HepG2 (cell line): ENCODE measurements at regions not wholly inside any gene's neighbourhood (a gene's known extent, or its start where the extent isn't known, plus 50 kb on each side); places are given as distances from the start of the nearest gene placed in this dataset.

Experiments used
- ATAC-seq: fragments of 200-7000 bp; cut with Tn5 transposase; 3 replicates; pipeline ENCODE4 v1.9.1; 2020; ENCODE audit warnings: mild to moderate bottlenecking, moderate library complexity
- BruUV-seq: library from RNA; stranded (reverse); fragments of 400-500 nt; replicated peaks from 2 replicates; lab custom pipeline; 2021; lab: Mats Ljungman, UMichigan
- CTCF ChIA-PET: fragments of 300-600 bp; formaldehyde crosslinking; extraction: SDS; loops from one replicate; lab custom pipeline; 2021; ENCODE audit warnings: low total read pairs, inconsistent platforms, low intra/inter-chr PET ratio; lab: Yijun Ruan, JAX
- POLR2A ChIA-PET: fragments of 350-600 bp; sonication (Branson Sonifier 250); formaldehyde crosslinking; loops from one replicate; lab custom pipeline; 2020; ENCODE audit warnings: antibody characterized with exemption, inconsistent platforms; lab: Yijun Ruan, JAX
- DNase-seq: peaks from one replicate; pipeline ENCODE4 v3.0.0-alpha.2; 2015; ENCODE audit warnings: low spot score
- FAIRE-seq: peaks from 3 replicates; lab custom pipeline; 2011; peaks lifted over from hg19 to GRCh38; lab: Jason Lieb, UNC
- H2AFZ ChIP-seq: one replicate; pipeline ENCODE4 v1.6.1; 2011; ENCODE audit warnings: low read length, inconsistent platforms
- H3K27ac ChIP-seq: fragments of 300-600 bp; 3 replicates; pipeline ENCODE4 v1.8.0; 2011; ENCODE audit warnings: mixed run types, mild to moderate bottlenecking, mixed read lengths, low read length, inconsistent platforms; ENCODE audit not compliant: insufficient read depth; ENCODE audit errors: extremely low read length
- H3K27me3 ChIP-seq, 2 experiments: fragments of 200-600 bp in 1 of 2; 2 replicates in 1 of 2; 3 replicates in 1 of 2; pipeline versions ENCODE4 v1.6.0 to v1.8.0; 2011; ENCODE audit warnings: low read length in 2 of 2, mild to moderate bottlenecking in 2 of 2, moderate library complexity in 2 of 2, inconsistent platforms in 1 of 2; ENCODE audit not compliant: insufficient read depth in 2 of 2, control insufficient read depth in 1 of 2
- H3K36me3 ChIP-seq, 2 experiments: fragments of 200-600 bp in 1 of 2; replicated peaks in 1 of 2; 2 replicates in 1 of 2; 3 replicates in 1 of 2; pipeline versions ENCODE4 v1.5.1 to v1.8.0; 2011; ENCODE audit warnings: low read length in 2 of 2, inconsistent platforms in 1 of 2; ENCODE audit not compliant: insufficient read depth in 2 of 2, control insufficient read depth in 1 of 2
- H3K4me1 ChIP-seq: 2 replicates; pipeline ENCODE4 v1.5.1; 2012; ENCODE audit warnings: low read length, inconsistent platforms; ENCODE audit not compliant: insufficient read depth
- H3K4me2 ChIP-seq: 2 replicates; pipeline ENCODE4 v1.6.0; 2011; ENCODE audit warnings: low read depth, low read length, inconsistent platforms
- H3K4me3 ChIP-seq, 3 experiments: fragments of 200-600 bp in 1 of 3; sonication (generic), shearing (Covaris generic) in 1 of 3; replicated peaks in 1 of 3; 2 replicates each; pipeline ENCODE4 v1.5.1; 2011 to 2016; ENCODE audit warnings: low read length in 3 of 3, inconsistent platforms in 2 of 3, low read depth in 2 of 3, mild to moderate bottlenecking in 2 of 3, control low read depth in 1 of 3, mixed read lengths in 1 of 3; ENCODE audit not compliant: insufficient read depth in 1 of 3
- H3K79me2 ChIP-seq: one replicate; pipeline ENCODE4 v1.6.1; 2011; ENCODE audit warnings: low read length, inconsistent platforms; ENCODE audit not compliant: insufficient read depth
- H3K9ac ChIP-seq: 2 replicates; pipeline ENCODE4 v1.6.0; 2011; ENCODE audit warnings: mild to moderate bottlenecking, low read depth, low read length, inconsistent platforms; ENCODE audit not compliant: insufficient read depth
- H3K9me3 ChIP-seq: 2 replicates; pipeline ENCODE4 v1.5.1; 2012; ENCODE audit warnings: mild to moderate bottlenecking, low read length
- H4K20me1 ChIP-seq: 2 replicates; pipeline ENCODE4 v1.6.0; 2011; ENCODE audit warnings: inconsistent platforms, mild to moderate bottlenecking, low read length, moderate library complexity; ENCODE audit not compliant: insufficient read depth
- LBX2 ChIP-seq: sonication (generic); formaldehyde crosslinking; IDR thresholded peaks from 2 replicates; pipeline ENCODE4 v1.5.0; 2020; ENCODE audit warnings: missing genetic modification reagents, mild to moderate bottlenecking, borderline replicate concordance
- MATR3 ChIP-seq: sonication (generic); formaldehyde crosslinking; IDR thresholded peaks from 2 replicates; pipeline ENCODE4 v1.4.0; 2020; ENCODE audit warnings: missing genetic modification reagents
- MEIS2 ChIP-seq: sonication (generic); formaldehyde crosslinking; IDR thresholded peaks from 2 replicates; pipeline ENCODE4 v1.9.0; 2021; ENCODE audit warnings: mild to moderate bottlenecking, missing genetic modification reagents
- MXD4 ChIP-seq: IDR thresholded peaks from 2 replicates; pipeline ENCODE4 v1.6.1; 2016; ENCODE audit warnings: mild to moderate bottlenecking, missing biosample characterization, missing genetic modification reagents
- MYNN ChIP-seq: sonication (generic); formaldehyde crosslinking; IDR thresholded peaks from 2 replicates; pipeline ENCODE4 v1.4.0; 2020; ENCODE audit warnings: mild to moderate bottlenecking, low read depth, missing genetic modification reagents
- NBN ChIP-seq: fragments of 450-650 bp; conservative IDR thresholded peaks from 2 replicates; pipeline ENCODE4 v1.6.1; 2017
- PRMT3 ChIP-seq: sonication (generic); formaldehyde crosslinking; IDR thresholded peaks from 2 replicates; pipeline ENCODE4 v1.8.1; 2022; ENCODE audit warnings: low read depth, mild to moderate bottlenecking, moderate library complexity, missing genetic modification reagents, borderline replicate concordance
- SKI ChIP-seq: fragments of 450-650 bp; IDR thresholded peaks from one replicate; pipeline ENCODE4 v1.6.1; 2018; ENCODE audit warnings: mild to moderate bottlenecking; ENCODE audit not compliant: partially characterized antibody
- SP2 ChIP-seq: sonication (generic); formaldehyde crosslinking; IDR thresholded peaks from 2 replicates; pipeline ENCODE4 v1.5.1; 2020; ENCODE audit warnings: mild to moderate bottlenecking, missing genetic modification reagents
- SPEN ChIP-seq: sonication (generic); formaldehyde crosslinking; IDR thresholded peaks from 2 replicates; pipeline ENCODE4 v1.5.1; 2020; ENCODE audit warnings: low read depth, mild to moderate bottlenecking, missing genetic modification reagents
- TFDP1 ChIP-seq: IDR thresholded peaks from 2 replicates; pipeline ENCODE4 v1.6.1; 2016; ENCODE audit warnings: missing compliant biosample characterization, missing genetic modification reagents, borderline replicate concordance
- ZBTB42 ChIP-seq: sonication (generic); formaldehyde crosslinking; IDR thresholded peaks from 2 replicates; pipeline ENCODE4 v1.5.0; 2020; ENCODE audit warnings: mild to moderate bottlenecking, missing genetic modification reagents
- ZFP1 ChIP-seq: IDR thresholded peaks from 2 replicates; pipeline ENCODE4 v1.6.1; 2016
- ZFP90 ChIP-seq: sonication (generic); formaldehyde crosslinking; IDR thresholded peaks from 2 replicates; pipeline ENCODE4 v1.8.0; 2022; ENCODE audit warnings: missing genetic modification reagents, mild to moderate bottlenecking, inconsistent platforms, borderline replicate concordance
- ZNF10 ChIP-seq: sonication (generic); formaldehyde crosslinking; IDR thresholded peaks from 2 replicates; pipeline ENCODE4 v1.4.0; 2020; ENCODE audit warnings: mild to moderate bottlenecking, low read depth, missing genetic modification reagents, borderline replicate concordance
- ZNF17 ChIP-seq: sonication (generic); formaldehyde crosslinking; IDR thresholded peaks from 2 replicates; pipeline ENCODE4 v1.5.0; 2020; ENCODE audit warnings: mild to moderate bottlenecking, missing genetic modification reagents
- ZNF446 ChIP-seq: sonication (generic); formaldehyde crosslinking; IDR thresholded peaks from 2 replicates; pipeline ENCODE4 v1.5.0; 2020; ENCODE audit warnings: mild to moderate bottlenecking, missing genetic modification reagents
- ZNF484 ChIP-seq: sonication (generic); formaldehyde crosslinking; IDR thresholded peaks from 2 replicates; pipeline ENCODE4 v1.5.1; 2020; ENCODE audit warnings: mild to moderate bottlenecking, low read depth, missing genetic modification reagents, borderline replicate concordance
- ZNF605 ChIP-seq: sonication (generic); formaldehyde crosslinking; IDR thresholded peaks from 2 replicates; pipeline ENCODE4 v1.8.0; 2022; ENCODE audit warnings: mild to moderate bottlenecking, missing genetic modification reagents
- ZNF691 ChIP-seq: sonication (generic); formaldehyde crosslinking; IDR thresholded peaks from 2 replicates; pipeline ENCODE4 v1.4.0; 2020; ENCODE audit warnings: missing genetic modification reagents, low read depth, mild to moderate bottlenecking, borderline replicate concordance
- ZNF841 ChIP-seq: sonication (generic); formaldehyde crosslinking; IDR thresholded peaks from 2 replicates; pipeline ENCODE4 v1.8.1; 2023; ENCODE audit warnings: missing genetic modification reagents, borderline replicate concordance
- WGBS: methylation state at CpG from one replicate; pipeline ENCODE4 v1.1.6; 2017; ENCODE audit warnings: low lambda C conversion rate; 5-methylcytosine and 5-hydroxymethylcytosine counted together
- in situ Hi-C: cut with HindIII; loops from 2 replicates; pipeline ENCODE4 v1.10.0; 2017; ENCODE audit warnings: low pct_unique_long_range_greater_than_20kb; ENCODE audit not compliant: extremely low pct_ligation_motif_present
- intact Hi-C: fragments of 100-400 bp; cut with micrococcal nuclease; formaldehyde crosslinking; loops from one replicate; pipeline ENCODE4 v1.10.0; 2022; ENCODE audit not compliant: unreplicated experiment

GRCh38 chr14:85061256-85061655, 468.7 kb upstream of the FLRT2 start:
- Histone ChIP-seq H2AFZ (no peak overlapping the region), H3K4me3 (no peak overlapping the region), H3K4me2 (no peak overlapping the region), H3K9me3 (peaks cover 83% of the 10 kb centered on the region), H3K9ac (no peak overlapping the region), H3K27ac (no peak overlapping the region), H3K79me2 (no peaks in the 10 kb centered on the region), H3K27me3 (no peaks in the 10 kb centered on the region), H3K4me1 (no peaks in the 10 kb centered on the region), H3K36me3 (no peaks in the 10 kb centered on the region), H4K20me1 (no peaks in the 10 kb centered on the region)
- CTCF ChIA-PET: no interaction called here
- no TSS peak for BruUV-seq
- POLR2A ChIA-PET: no interaction called here
- 62% methylated on average over 4 of the region's 4 CpGs for WGBS
- in situ Hi-C loops (no loop called here), intact Hi-C loops (no loop called here)
- TF ChIP-seq ZNF17 (no peak), ZNF484 (CRISPR knock-in tag) (no peak), ZNF10 (no peak), ZNF605 (CRISPR knock-in tag) (no peak), ZFP90 (CRISPR knock-in tag) (no peak), MXD4 (CRISPR knock-in tag) (no peak), ZNF841 (no peak), SKI (no peak)
- no peak for DNase-seq
- no peak for ATAC-seq
- FAIRE-seq: no peak

- BruUV-seq: no TSS peak
- DNase-seq (no peak), FAIRE-seq (no peak), ATAC-seq (no peak)
- ChIA-PET POLR2A (no interaction called here), CTCF (no interaction called here)
- Histone ChIP-seq H3K9me3 (peaks cover 81% of the 10 kb centered on the region), H3K4me2 (no peak overlapping the region), H3K79me2 (no peaks in the 10 kb centered on the region), H3K36me3 (no peaks in the 10 kb centered on the region), H3K27me3 (no peaks in the 10 kb centered on the region), H3K9ac (no peak overlapping the region), H3K27ac (no peak overlapping the region), H4K20me1 (no peaks in the 10 kb centered on the region), H3K4me3 (no peak overlapping the region), H2AFZ (no peak overlapping the region), H3K4me1 (no peaks in the 10 kb centered on the region)
- in situ Hi-C loops: no loop called here
- intact Hi-C loops: no loop called here
- WGBS: 0% methylated on average over 2 of the region's 2 CpGs
- TF ChIP-seq TFDP1 (no peak), SP2 (CRISPR knock-in tag) (no peak), SPEN (CRISPR knock-in tag) (no peak), LBX2 (CRISPR knock-in tag) (no peak), ZNF691 (no peak), MYNN (no peak), MATR3 (CRISPR knock-in tag) (no peak), PRMT3 (CRISPR knock-in tag) (no peak), NBN (no peak), ZFP1 (no peak), ZBTB42 (no peak), MEIS2 (no peak), ZNF446 (CRISPR knock-in tag) (no peak)
Measured at GRCh38 chr14:85063747-85064146, 466.2 kb upstream of the FLRT2 start.
